ENCODE measurements at regions not wholly inside any gene's neighbourhood (a gene's known extent, or its start where the extent isn't known, plus 50 kb on each side); places are given as distances from the start of the nearest gene placed in this dataset.

DNA sequence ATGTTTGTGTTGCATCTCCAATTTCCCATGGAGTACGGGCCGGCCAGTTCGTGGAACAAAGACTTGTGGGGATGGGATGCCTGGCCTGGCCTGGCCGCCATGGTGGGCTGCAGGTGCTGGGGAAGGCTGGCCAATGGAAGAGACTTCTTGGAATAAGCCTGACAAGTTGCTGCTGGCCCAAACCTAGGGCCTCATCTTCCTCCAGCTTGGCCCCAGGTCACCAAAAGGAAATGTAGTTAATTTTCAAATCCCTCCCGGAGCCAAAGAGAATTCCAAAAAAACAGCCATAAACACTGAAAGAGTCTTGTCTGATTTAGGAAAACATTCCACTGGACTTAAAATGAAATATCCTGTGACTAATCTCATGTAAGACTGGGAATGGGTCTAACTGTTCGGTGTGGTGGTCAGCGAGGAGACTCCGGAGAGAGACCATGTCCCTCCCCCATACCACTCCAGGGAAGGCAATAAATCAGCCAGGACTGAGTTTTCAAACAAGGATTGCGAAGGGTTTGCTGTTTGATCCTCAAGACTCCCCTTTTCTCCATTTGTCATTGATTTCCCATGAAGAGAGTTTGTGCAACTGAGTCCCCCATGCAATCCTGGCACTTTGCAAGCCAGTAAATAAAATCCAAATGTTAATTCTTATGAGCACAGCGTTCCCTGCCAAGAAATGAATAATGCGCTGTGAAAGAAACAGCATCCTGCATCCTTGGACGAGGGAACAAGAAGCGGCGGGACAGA, 128.7 kb upstream of the HABP2 start:
- TF ChIP-seq, protein P1, sequence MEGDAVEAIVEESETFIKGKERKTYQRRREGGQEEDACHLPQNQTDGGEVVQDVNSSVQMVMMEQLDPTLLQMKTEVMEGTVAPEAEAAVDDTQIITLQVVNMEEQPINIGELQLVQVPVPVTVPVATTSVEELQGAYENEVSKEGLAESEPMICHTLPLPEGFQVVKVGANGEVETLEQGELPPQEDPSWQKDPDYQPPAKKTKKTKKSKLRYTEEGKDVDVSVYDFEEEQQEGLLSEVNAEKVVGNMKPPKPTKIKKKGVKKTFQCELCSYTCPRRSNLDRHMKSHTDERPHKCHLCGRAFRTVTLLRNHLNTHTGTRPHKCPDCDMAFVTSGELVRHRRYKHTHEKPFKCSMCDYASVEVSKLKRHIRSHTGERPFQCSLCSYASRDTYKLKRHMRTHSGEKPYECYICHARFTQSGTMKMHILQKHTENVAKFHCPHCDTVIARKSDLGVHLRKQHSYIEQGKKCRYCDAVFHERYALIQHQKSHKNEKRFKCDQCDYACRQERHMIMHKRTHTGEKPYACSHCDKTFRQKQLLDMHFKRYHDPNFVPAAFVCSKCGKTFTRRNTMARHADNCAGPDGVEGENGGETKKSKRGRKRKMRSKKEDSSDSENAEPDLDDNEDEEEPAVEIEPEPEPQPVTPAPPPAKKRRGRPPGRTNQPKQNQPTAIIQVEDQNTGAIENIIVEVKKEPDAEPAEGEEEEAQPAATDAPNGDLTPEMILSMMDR (conservative IDR thresholded peaks at IDR 0.05; ENCODE audit: low read length): no peak
- no peak for TF ChIP-seq EZH2phosphoT487 (IDR thresholded peaks at IDR 0.05; ENCODE audit: borderline replicate concordance, low read depth, low read length)
